ENCODE measurements at regions not wholly inside any gene's neighbourhood (a gene's known extent, or its start where the extent isn't known, plus 50 kb on each side); places are given as distances from the start of the nearest gene placed in this dataset.
A peak's percentile ranks its signal among the peaks of the same experiment; 100 is the strongest.
"Not testable (repeated sequence)": the region's sequence is repeated elsewhere in the genome, so short reads cannot be mapped to it uniquely, and the experiment has no call there.

DNA sequence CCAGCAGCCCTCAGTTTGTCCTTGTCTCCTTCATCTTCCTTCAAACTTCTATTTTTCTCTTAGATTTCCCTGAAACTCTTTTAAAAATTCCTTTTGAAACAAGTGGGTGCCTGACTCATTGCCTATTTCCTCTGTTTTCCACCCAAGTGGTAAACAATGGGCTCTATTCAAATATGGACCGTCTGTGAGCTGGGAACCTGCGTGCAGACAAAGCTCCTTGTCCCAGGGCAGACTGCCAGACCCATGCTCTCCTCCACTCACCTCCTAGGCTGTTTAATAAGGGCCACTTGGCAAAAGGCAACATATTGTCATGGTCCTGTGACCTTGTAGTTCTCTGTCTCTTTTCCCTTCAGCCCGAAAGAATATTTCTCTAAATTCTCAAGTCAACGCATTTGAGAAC is 332.7 kb upstream of the THBS1 start:
- no peak for DNase-seq (ENCODE audit: low spot score)

DNA sequence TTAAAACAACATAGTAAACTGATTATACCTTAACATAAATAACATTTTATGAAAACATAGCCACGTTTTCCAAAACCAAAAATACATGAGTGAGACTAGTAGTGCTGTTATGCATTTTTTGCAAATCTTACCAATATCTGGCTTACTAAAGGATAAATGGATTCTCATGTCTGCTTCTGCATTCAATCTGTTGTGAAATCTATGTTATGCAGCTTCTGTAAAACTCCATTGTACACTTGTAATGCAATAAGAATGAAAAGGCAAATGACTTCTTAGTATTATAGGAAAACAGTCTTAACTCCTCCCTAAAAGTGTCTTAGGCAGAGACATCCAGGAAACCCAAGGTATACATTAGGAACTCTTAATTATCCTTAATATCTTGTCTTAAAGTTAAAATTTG is 330.9 kb upstream of the THBS1 start:
- DNase-seq (ENCODE audit: low spot score), result no peak

DNA sequence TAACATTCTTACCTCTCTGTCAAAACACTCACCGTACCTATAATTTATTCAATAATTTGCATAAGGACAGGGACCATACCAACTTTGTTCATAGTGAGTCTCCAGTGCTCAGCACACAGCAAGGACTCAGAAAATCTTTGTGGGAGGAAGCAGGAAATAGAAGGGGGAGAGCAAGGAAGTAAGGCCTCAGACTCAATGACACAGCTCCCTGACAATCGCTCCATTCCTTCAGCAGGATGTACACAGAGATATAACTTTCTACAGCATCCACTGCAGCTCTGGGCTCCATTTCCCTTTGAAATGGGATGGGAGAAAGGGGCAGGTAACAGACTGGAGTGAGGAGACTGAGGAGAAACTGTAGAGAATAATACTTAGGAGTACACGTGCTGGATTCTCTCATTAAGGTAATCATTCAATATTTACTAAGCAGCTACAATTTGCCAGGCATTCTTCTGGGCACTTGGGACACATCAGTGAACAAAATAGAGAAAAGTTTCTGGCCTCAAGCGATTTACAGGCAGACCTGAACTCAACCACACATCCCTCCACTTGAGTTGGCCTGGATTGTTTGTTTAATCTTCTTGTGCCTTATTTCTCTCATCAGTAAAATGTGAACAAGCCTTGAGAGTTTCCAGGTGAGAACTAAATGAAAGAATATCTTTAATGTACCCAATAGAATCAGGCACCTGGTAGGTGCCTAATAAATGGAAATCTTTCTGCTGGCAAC is 330.3 kb upstream of the THBS1 start:
- DNase-seq (ENCODE audit: low spot score), result no peak

DNA sequence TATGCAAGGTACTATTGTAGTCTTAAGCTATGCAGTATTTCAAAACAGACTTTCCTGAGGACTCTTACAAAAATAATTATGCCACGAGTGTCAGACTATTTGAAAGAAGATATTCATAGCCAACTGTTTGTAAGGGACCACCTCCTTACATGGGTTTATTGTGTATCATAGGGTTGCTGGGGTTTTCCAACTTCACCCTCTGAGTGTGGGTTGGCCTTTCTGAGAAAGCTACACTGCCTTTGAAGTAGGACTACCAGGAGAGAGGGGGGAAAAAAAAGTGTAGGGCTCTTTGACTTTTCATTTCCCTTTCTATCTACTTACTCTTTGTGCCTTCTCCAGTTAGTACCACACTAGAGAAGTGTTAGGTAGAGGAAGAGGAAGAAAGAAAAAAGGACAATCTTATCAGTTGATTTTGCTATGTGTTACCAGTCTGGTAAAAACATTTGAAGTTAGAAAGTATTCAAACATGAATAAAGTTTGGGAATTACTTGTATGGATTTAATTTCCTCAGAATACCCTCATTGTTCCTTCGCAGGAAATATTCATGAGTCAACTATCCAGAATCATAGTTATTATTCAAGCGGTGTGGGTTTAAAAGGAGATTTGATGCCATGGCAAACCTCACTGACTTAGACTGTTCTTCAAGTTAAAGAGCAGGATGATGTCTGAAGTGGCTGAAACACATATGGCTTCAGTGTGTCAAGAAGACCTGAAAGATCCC is 329.3 kb upstream of the THBS1 start:
- DNase-seq (ENCODE audit: low spot score), result no peak

DNA sequence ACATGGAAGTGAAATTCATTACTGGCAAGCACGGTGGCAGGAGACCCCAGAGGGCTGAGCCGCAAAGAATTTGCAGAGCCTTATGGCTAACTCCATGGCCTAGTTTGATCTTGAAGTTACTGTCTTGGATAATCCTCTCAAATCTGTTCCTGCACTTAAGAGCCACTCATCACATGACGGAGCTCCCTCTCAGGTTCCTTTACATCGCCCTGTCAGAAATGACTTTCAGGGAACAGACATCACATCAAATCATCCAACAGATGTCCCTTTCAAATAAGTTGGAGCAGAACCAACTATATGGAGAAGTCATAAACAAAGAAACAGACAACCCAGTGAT is 328.8 kb upstream of the THBS1 start:
- DNase-seq (ENCODE audit: low spot score), result no peak

DNA sequence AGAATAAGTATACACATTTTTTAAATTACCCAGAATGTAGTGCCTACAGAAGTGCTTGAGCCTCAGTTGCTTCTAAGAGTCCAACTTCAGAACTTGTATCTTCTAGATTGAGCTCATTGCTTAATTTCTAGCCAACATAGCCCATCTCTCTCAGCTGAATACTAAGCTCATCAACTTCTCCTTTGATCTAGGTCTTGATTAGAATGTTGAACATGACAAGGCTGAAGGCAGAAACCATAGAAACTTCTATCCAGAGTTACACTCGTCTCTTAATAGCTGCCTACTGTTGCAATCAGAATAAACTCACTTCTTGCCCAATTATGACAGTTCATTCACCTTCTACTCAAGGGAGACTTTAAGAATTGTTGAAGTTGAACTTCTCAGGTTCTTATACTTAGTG is 327.3 kb upstream of the THBS1 start:
- no peak for DNase-seq (ENCODE audit: low spot score)

DNA sequence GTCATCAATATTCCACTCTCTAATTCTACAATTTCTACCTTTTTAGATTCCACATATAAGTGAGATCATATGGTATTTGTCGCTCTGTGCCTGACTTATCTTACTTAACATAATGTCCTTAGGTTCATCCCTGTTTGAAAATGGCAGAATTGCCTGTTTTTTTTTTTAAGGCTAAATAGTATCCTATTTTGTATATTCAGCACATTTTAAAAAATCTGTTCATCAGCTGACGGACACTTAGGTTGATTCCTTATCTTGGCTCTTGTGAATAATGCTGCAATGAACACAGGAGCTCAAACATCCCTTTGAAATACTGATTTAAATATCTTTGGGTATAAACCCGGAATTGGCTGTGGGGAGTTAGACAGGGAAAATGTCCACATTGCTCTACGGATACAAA is 326.7 kb upstream of the THBS1 start:
- DNase-seq (ENCODE audit: low spot score), result no peak

DNA sequence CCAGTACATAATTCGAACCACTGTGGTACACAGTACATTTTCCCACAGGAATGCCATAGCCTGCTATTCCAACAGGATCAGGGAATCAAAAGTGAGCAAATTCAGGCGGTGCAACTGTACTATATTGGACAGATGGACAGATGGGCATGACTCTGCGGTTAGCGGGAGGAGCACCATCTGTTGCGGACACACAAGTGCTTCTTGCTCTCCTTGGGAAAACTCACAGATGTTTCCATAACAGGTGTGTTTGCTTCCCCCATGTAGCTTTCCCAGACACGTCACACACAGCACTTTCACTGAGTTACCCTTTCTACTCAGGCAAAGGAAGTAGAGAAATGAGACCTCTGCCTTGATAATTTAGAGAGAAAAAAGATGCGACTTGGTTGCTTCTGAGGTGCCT is 325.1 kb upstream of the THBS1 start:
- DNase-seq (ENCODE audit: low spot score), result no peak

DNA sequence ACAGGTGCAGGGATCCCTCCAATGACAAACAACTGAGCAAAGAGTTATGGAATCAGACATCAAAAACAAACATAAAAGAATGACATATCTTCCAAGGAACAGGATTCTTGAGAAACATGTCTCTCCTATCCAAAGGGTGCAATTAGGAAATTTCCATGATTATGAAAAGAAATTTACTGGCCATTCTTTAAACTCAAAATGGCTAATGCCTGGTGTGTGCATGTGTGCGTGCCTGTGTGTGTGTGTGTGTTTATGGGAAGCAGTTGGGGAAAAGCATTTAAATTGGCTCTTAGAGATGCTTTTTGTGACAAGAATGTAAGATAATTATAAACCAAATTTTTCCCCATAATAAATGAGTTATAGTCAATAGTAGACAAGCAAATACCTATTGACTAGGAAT is 320.5 kb upstream of the THBS1 start:
- no peak for DNase-seq (ENCODE audit: low spot score)

DNA sequence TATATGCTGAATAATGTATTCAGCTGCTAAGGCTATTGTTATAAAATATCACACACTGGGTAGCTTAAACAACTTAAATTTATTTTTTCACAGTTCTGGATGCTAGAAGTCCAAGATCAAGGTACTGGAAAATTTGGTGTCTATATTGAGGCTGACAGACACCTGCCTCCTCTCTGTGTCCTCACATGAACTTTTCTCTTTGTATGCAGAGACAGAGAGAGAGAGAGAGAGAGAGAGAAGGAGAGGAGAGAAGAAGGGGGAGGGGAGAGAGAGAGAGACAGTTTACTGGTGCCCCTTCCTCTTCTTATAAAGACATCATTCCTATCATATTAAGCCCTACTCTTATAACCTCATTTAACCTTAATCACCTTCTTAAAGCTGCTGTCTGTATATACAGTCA is 320.1 kb upstream of the THBS1 start:
- DNase-seq (ENCODE audit: low spot score), result no peak

DNA sequence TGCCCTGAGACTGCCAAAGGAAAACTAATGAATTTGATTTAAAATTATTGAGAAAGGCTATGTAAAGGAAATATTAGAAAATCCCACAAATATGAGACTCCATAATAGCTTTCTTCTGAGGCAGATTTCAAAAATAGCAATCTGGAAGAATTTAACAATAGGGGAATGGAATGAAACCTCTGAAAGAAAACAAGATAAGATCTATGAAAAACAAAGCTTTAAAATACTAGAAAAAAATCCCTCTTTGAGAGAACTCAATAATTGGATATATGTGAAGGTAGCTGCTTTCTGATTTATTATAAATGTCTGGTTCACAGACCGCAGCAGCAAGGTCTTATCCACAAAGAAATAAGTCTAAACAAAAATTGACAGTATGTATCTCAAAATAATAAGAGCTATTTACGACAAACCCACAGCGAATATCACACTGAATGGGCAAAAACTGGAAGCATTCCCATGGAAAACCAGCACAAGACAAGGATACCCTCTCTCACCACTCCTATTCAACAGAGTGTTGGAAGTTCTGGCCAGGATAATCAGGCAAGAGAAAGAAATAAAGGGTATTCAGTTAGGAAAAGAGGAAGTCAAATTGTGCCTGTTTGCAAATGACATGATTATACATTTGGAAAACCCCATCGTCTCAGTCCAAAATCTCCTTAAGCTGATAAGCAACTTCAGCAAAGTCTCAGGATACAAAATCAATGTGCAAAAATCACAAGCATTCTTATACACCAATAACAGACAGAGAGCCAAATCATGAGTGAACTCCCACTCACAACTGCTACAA is 319.3 kb upstream of the THBS1 start:
- DNase-seq (ENCODE audit: low spot score), result not testable (repeated sequence)

DNA sequence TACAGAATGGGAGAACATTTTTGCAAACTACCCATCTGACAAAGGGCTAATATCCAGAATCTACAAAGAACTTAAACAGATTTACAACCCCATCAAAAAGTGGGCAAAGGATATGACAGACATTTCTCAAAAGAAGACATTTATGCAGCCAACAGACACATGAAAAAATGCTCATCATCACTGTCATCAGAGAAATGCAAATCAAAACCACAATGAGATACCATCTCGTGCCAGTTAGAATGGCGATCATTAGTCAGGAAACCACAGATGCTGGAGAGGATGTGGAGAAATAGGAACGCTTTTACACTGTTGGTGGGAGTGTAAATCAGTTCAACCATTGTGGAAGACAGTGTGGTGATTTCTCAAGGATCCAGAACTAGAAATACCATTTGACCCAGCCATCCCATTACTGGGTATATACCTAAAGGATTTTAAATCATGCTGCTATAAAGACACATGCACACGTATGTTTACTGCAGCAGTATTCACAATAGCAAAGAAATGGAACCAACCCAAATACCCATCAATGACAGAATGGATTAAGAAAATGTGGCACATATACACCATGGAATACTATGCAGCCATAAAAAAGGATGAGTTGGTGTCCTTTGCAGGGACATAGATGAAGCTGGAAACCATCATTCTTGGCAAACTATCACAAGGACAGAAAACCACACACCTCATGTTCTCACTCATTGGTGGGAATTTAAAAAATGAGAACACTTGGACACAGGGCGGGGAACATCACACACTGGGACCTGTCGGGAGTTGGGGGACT is 317.7 kb upstream of the THBS1 start:
- DNase-seq (ENCODE audit: low spot score), result peak; percentile 52

DNA sequence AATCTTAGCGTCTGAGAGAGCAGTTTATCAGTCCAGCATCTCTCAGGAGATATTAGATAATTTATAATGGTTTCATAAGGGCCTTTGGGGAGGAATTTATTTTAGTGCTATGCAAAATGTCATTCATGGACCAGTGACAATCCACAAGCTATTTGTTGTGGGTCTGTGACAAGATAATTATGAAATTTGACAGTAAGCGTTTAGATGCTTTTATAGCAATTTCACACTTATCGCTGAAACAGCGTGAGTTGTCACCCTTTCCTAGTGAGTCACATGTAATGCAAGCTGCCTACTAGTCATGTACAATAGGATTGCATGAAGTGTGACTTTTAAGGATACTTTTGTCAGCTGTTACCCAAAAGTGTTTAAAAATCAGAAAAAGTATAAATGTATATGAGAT is 315.6 kb upstream of the THBS1 start:
- DNase-seq (ENCODE audit: low spot score), result no peak

DNA sequence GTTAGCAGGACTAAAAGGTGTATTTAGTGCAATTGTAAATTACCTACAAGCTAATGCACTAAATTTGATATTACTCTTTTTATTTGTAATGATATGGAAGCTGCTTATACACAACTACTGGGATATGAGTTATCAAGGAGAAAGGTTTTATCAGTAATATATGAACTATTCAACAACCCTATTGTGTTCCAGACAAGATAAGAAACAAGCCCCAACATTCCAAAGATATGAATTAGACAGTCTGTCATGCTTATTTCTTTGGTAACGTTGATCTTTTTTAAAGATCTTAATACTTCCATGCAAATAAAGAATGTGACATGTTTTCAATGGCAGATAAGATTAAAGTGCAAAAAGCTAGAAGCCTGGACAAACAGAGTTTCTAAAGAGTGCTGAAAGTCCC is 314.0 kb upstream of the THBS1 start:
- DNase-seq (ENCODE audit: low spot score), result no peak

DNA sequence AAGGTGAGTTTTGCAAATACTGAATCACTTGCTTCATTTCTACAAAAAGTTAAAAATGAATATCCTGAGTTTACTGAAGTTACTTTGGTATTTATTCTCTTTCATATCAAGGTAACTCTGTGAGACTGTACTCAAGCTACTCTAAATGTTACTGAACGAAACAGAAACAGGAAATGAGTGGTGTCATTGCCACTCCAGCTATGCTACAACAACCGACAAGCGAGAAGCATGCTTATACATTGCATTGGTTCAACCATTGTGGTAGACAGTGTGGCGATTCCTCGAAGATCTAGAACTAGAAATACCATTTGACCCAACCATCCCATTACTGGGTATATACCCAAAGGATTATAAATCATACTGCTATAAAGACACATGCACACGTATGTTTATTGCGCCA is 313.2 kb upstream of the THBS1 start:
- peak; percentile 37 for DNase-seq (ENCODE audit: low spot score)

DNA sequence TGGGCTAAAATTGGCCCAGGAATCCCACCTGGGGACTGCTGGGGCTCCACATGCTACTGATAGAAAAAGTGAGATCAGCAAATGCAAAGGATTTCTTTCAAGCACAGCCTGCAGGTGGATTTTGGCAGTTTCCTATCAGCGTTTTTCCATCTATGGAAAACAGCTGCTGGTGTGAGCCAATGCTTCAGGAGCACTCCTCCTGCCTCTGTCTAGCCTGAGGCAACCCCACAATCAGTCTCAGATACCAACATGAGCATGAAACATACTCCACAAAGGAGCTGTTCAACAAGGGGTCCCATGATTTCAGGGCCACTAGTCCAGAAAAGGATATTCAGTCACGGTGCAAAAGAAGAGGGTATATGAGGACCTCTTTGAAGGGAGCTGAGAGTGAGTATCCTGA is 311.5 kb upstream of the THBS1 start:
- no peak for DNase-seq (ENCODE audit: low spot score)

DNA sequence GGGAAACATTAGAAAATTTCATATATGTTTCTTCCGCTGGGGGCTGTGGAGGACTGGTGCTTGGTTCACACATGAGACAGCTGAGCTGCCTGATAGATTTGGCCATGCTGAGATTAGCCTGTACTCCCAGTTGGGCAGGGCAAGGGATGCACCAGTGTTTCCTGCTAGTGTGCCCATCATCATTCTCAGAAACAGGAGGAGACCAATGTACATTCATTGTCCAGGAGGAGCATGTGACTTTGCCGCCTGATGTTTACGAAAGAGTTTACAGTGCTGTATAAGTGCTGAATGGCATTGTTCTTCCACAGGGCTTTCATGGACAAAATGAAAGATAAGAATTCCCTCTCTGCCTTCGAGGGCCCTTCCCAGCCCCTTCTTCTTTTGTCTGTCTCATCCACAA is 311.1 kb upstream of the THBS1 start:
- DNase-seq (ENCODE audit: low spot score), result no peak

DNA sequence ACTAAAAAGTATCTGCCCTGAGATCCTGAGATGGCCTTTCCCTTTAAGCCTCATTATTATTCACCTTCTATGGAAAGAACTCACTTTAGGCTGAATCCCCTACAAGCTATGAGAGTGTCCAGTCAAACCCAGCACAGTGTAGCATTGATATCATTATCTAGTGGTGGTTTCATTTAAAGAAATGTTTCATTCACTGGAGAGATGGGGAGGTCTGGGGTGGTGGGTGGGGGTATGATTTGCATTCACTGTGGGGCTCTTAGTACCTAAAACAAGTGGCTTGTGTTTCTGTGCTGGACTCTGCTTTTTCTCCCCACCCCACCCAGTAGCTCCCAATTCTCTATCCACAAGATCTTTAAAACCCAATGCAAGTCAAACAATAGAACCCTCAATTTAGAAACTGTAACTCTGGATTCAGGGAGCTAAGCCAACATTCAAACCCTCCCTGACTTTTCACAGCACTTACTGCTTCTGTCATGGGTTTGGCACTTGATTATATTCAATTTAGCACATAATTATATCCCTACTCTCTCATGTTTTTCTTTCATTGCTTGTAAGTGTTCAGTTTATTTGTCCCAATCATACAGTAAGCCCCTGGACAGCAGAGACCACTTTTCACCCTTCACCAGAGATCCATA is 310.5 kb upstream of the THBS1 start:
- DNase-seq (ENCODE audit: low spot score), result no peak

DNA sequence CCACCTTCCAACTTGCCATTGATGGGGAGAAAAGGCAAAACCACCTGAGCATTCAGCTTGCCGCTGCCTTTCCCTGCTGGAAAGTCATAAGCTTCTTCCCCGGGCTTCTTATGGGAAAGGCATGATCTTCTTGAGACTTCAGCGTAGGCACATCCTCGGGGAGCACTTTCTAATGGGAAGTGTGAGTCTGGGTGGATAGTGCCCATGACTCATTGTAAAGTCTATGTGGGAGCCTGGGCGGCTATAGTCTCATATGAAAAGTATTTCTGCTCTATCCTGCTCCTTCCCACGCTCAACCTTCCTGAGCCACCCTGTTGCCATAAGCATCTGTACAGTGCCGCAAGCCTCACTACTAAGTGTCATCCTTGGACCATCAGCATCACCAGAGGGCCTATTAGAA is 309.9 kb upstream of the THBS1 start:
- no peak for DNase-seq (ENCODE audit: low spot score)

DNA sequence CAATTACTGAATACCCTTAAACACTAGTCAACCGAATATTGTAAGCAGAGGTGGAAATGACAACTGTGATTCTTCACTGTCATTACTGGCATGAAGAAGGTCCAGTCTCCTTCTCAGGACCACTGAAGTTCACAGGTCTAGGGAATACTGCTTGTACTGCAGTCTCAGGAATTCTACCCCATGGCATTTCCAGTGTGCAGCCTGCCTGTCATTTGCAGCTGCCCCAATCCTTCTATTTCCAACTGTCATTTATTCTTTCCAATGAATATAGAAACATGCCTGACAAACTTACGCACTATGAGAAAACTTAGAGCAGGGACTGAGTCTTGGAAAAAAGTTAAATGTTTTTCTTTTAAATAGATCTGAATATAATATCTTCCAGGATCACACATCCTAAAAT is 308.0 kb upstream of the THBS1 start:
- no peak for DNase-seq (ENCODE audit: low spot score)

DNA sequence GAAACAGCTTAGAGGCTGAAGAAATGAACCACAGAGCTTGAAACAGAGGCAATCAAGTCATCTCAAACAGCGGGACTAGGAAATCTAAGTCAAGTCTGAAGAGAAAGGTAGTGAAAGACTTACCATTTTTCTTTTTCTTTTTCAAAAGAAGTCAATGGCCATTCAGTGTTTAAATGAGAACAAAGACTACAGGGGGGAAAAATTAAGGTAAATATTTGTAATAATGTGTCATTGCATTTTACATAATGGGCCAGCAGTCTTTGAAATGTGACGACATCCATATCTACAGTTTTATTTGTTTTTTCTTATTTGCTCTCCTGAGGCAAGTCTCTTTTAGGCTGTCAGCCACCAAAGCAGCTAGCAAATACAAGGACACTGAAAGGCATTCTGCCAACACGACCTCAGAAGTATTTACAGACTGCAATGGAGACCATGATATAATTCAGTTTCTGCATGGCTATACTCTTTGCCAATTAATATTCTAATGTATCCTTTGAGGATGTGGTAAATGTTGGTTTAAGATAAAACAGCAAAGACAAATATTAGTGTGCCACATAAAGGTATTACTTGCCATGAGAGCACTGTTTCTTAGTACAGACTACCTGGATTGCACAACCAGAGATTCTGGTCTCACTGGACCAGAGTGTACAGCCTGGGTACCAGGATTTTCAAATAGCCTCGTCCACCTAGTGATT is 307.0 kb upstream of the THBS1 start:
- no peak for DNase-seq (ENCODE audit: low spot score)

Measured in activated CD4-positive, alpha-beta T cell treated with anti-CD3 and anti-CD28 coated beads, Interleukin-2, Interleukin-4, amounts not matched to agents 100 ng/mL and 50 ng/mL, durations not matched to agents 16 hours and 8 hours (primary cell).